Stomach smooth muscle (tissue), 2 donors: ENCODE measurements at regions not wholly inside any gene's neighbourhood (a gene's known extent, or its start where the extent isn't known, plus 50 kb on each side); places are given as distances from the start of the nearest gene placed in this dataset.
A peak's percentile ranks its signal among the peaks of the same experiment; 100 is the strongest.

Experiments used
- H3K27ac ChIP-seq: one replicate; pipeline ENCODE4 v1.7.0; 2013; ENCODE audit warnings: mild to moderate bottlenecking, low read length, inconsistent platforms
- H3K27me3 ChIP-seq, 2 donors: one replicate each; pipeline ENCODE4 v1.7.0; 2013; ENCODE audit warnings: low read length in 2 of 2; ENCODE audit not compliant: insufficient read depth in 2 of 2, control insufficient read depth in 1 of 2
- H3K36me3 ChIP-seq, 2 donors: one replicate each; pipeline ENCODE4 v1.7.0; 2013; ENCODE audit warnings: low read length in 2 of 2; ENCODE audit not compliant: control insufficient read depth in 2 of 2, insufficient read depth in 2 of 2
- H3K4me1 ChIP-seq: one replicate; pipeline ENCODE4 v1.7.0; 2013; ENCODE audit warnings: low read length; ENCODE audit not compliant: control insufficient read depth, insufficient read depth
- H3K4me3 ChIP-seq, 2 donors: one replicate each; pipeline ENCODE4 v1.7.0; 2013; ENCODE audit warnings: low read length in 2 of 2
- H3K9ac ChIP-seq, 2 donors: one replicate each; pipeline ENCODE4 v1.7.0; 2013; ENCODE audit warnings: low read length in 2 of 2, mild to moderate bottlenecking in 1 of 2
- H3K9me3 ChIP-seq, 2 donors: one replicate each; pipeline ENCODE4 v1.7.0; 2013; ENCODE audit warnings: low read length in 2 of 2; ENCODE audit not compliant: control insufficient read depth in 2 of 2
- donor health status: healthy.
- donor health status: Pancreatic carcinoma.

DNA sequence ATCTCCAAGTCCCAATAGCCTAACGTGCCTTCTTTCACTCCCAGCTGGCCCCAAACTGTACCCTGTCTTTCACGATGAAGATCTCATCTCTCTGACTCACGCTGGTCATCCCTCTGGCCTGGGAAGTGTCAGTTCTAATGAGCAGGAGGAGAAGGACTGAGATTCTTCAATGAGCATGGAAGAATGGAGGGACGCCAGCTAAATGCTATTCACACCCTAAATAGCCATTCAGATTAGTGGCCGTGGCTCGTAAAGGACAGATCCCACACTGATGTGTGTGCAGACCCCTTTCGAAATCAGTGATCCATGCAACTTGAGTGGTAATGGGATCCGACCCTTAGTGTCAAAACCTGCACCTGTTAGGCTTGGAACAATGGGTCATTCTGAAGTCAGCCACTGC is 75.9 kb upstream of the SMYD2 start:
- no peak overlapping the region for H3K27ac ChIP-seq
- H3K9me3 ChIP-seq: no peaks in the 10 kb centered on the region
- no peak overlapping the region for H3K9ac ChIP-seq
- H3K36me3 ChIP-seq: no peaks in the 10 kb centered on the region
- no peaks in the 10 kb centered on the region for H3K27me3 ChIP-seq
- no peak overlapping the region for H3K4me3 ChIP-seq
- no peaks in the 10 kb centered on the region for H3K4me1 ChIP-seq

DNA sequence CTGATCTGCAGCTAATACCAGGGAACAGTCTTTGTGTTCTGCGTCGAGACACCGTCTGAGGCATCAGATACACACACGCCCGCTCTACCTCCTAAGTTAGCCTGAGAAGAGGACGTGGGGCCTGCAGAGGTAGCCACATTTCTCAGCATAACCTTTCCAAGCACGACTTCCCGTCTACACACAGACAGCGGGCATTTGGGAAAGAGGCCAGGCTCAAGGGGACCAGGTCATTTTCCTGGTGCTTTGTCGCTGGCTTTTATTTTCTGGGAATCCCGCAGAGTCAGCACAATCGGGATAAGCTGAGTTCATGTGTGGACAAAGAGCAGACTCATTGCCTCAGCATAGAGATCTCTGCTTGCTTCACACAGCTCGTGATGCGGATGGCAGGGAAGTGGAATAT is 72.5 kb upstream of the SMYD2 start:
- Histone ChIP-seq H3K4me1 (no peaks in the 10 kb centered on the region), H3K4me3 (no peak overlapping the region), H3K27me3 (peaks cover under 1 to 2% of the 10 kb centered on the region in 2 donors), H3K27ac (no peak overlapping the region), H3K36me3 (no peaks in the 10 kb centered on the region), H3K9me3 (no peaks in the 10 kb centered on the region), H3K9ac (no peak overlapping the region)

DNA sequence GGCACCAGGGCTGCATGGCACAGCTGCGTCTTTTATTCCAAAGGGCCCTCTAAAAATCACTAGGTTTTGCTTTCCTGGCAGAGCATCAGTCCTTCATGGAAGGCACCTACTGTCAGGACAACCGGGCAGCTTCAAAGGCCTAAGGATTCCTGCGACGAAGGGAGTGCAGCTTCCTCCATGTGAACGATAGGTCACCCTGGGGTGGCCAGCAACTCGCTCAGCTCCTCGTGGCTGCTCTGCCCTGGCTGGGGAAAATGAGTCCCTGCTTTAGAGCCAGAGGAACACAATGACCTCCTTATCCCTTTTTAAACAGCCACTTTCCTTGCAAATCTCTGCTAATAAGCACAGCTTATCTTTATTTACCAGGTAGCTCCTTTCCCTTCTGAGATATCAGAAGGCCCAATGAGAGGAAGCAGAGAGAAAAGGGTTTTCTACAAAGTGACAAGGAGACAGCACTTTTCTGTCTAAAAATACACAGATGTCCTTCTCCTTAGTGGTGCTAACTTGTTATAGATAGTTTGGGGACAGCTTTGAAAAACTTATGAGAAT is 71.6 kb upstream of the SMYD2 start:
- Histone ChIP-seq H3K9me3 (no peaks in the 10 kb centered on the region), H3K4me1 (peaks cover 4% of the 10 kb centered on the region), H3K27ac (no peak overlapping the region), H3K9ac (no peak overlapping the region), H3K36me3 (no peaks in the 10 kb centered on the region), H3K4me3 (no peak overlapping the region), H3K27me3 (peaks cover 2 to 4% of the 10 kb centered on the region in 2 donors)

DNA sequence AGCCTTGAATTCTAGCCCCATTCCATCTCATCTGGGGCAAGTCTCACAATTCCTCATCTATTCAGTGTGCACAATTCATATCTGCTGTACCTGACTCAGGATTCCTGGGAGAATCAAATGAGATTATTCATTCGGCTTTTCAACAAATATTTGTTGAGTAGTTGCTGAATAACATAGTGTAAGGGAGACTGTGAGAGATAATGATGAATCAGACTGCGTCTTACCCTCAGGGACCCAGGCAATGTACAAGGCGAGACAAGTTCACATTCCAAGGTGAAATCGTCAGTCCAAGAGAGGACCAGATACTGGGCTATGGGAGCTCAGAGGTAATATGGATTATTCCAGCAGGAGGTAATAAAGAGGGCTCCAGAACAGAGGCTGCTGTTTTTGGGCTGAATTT is 67.8 kb upstream of the SMYD2 start:
- no peaks in the 10 kb centered on the region for H3K9me3 ChIP-seq

DNA sequence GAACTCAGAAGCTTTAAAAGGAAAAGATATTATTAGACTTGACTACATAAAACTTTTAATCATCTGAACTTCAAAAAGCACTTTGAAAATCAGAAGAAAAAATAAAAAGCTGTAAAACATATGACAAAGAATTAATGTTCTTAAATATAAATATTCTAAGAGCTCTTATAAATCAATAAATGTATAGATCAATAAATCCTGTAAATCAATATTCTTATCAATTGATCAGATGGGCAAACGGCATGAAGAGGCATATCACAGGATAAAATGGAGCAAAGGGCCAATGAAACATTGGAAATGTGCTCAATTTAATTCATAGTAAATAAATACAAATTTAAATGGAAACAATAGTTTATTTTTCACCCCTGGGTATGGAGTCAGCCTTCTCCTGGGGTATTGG is 66.1 kb upstream of the SMYD2 start:
- Histone ChIP-seq H3K27me3 (peaks cover 2 to 12% of the 10 kb centered on the region in 2 donors), H3K4me1 (peaks cover 6% of the 10 kb centered on the region), H3K27ac (no peak overlapping the region), H3K9me3 (no peaks in the 10 kb centered on the region), H3K4me3 (no peak overlapping the region), H3K9ac (no peak overlapping the region), H3K36me3 (no peaks in the 10 kb centered on the region)

More for the DNA sequence above, 67.8 kb upstream of the SMYD2 start:
- Histone ChIP-seq H3K36me3 (no peaks in the 10 kb centered on the region), H3K4me1 (peaks cover 6% of the 10 kb centered on the region), H3K27me3 (peaks cover 2 to 10% of the 10 kb centered on the region in 2 donors), H3K4me3 (no peak overlapping the region), H3K9ac (no peak overlapping the region), H3K27ac (no peak overlapping the region)

DNA sequence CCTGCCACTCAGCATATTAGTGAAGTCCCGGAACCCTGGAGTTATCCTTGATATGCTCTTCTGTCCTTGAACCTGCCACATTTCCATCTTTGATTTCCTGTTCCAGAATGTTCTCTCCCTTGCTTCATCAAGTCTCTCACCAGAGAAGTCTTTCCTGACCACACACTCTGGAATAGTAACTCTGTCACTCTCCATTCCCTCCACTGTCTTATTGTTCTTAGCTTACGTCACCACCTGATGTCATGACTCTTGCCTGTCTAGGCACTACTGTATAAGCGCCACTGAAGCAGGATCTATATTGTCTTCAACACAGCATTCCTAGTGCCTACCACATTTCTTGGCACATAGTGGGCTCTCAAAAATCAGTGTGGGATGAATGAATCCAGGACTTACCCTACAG is 65.4 kb upstream of the SMYD2 start:
- Histone ChIP-seq H3K27ac (no peak overlapping the region), H3K4me3 (no peak overlapping the region), H3K27me3 (peaks cover 2 to 15% of the 10 kb centered on the region in 2 donors), H3K9ac (no peak overlapping the region), H3K9me3 (no peaks in the 10 kb centered on the region), H3K36me3 (no peaks in the 10 kb centered on the region), H3K4me1 (peaks cover 6% of the 10 kb centered on the region)

DNA sequence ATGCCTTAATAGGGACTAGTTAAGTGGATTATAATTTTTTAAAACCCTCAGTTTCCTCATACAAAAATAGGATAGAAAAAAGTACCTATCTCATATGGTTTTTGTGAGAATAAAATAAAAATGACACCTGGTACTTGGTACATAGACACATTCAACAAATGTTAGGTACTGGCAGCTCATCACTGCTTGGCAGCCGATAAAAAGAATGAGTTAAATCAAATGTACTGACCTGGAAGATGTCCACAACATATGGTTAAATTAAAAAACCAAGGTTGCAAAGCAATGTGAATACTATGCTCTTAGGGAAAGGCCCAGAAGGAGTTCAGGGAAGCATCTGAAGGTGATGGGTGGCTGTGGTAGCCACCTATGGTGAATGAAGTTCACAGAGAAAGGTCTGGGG is 64.9 kb upstream of the SMYD2 start:
- Histone ChIP-seq H3K9me3 (no peaks in the 10 kb centered on the region), H3K36me3 (no peaks in the 10 kb centered on the region), H3K27me3 (peaks cover 2 to 15% of the 10 kb centered on the region in 2 donors), H3K9ac (no peak overlapping the region), H3K4me1 (peaks cover 6% of the 10 kb centered on the region), H3K4me3 (no peak overlapping the region), H3K27ac (no peak overlapping the region)

DNA sequence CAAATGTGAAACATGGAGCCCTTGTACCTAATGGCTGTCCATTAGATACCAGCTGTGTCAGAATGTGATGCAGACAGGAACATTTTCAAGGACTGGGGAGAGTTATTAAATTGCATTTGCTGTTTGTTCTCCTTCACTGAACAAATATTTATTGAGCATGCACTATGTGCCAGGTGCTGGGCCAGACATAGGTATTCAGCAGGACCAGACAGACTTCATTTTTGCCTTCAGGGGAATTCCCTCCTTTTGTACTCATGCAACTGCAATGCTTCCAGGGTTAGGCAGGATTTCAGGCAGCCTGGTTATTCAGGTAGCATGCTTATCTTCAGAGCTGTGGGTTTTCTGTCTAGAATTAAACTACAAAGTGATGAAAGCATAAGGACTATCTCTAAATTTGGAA is 64.2 kb upstream of the SMYD2 start:
- H3K27ac ChIP-seq: no peak overlapping the region
- H3K4me1 ChIP-seq: peaks cover 6% of the 10 kb centered on the region
- H3K27me3 ChIP-seq: peaks cover 0 to 15% of the 10 kb centered on the region in 2 donors
- H3K9me3 ChIP-seq: no peaks in the 10 kb centered on the region
- no peaks in the 10 kb centered on the region for H3K36me3 ChIP-seq
- H3K9ac ChIP-seq: no peak overlapping the region
- no peak overlapping the region for H3K4me3 ChIP-seq

DNA sequence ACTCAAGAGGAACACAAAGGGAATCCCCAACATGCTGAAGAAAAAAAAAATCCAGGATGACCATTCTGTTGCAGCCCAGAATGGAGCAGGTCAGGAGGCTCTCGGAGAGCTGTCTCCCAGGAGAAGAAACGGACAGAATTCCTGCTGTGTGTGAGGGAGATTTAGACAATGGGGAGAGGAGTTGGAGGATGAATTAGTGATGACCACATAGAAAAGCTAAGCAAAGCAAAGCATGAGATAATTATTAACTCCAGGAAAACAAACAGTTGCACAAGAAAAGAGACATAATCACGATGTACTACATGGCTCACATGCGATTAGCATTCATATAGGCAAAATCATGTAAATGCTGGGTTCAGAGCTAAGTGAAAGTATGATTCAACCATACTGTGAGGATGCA is 61.1 kb upstream of the SMYD2 start:
- Histone ChIP-seq H3K9ac (no peak overlapping the region), H3K27ac (no peak overlapping the region), H3K4me1 (peaks cover 5% of the 10 kb centered on the region), H3K4me3 (no peak overlapping the region), H3K9me3 (no peaks in the 10 kb centered on the region), H3K36me3 (no peaks in the 10 kb centered on the region), H3K27me3 (peaks cover 3 to 11% of the 10 kb centered on the region in 2 donors)

DNA sequence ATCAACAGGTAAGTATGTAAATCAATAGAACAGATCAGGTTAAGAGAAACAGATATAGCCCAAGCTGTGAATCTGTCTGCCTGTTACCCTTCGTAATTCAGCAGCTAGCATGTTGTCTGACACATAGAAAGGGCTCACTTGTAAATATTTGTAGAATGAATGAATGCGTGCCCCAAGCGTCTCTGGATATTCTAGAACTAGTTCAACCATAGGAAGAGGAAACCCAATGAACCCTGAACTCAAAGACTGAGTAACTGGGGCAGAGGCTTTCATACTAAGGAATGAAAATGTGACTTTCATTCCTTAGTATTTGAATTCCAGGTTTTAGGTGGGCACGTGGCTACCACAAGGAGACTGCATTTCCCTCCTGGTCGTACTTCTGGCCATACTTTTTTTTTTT is 60.1 kb upstream of the SMYD2 start:
- H3K4me1 ChIP-seq: peaks cover 5% of the 10 kb centered on the region

DNA sequence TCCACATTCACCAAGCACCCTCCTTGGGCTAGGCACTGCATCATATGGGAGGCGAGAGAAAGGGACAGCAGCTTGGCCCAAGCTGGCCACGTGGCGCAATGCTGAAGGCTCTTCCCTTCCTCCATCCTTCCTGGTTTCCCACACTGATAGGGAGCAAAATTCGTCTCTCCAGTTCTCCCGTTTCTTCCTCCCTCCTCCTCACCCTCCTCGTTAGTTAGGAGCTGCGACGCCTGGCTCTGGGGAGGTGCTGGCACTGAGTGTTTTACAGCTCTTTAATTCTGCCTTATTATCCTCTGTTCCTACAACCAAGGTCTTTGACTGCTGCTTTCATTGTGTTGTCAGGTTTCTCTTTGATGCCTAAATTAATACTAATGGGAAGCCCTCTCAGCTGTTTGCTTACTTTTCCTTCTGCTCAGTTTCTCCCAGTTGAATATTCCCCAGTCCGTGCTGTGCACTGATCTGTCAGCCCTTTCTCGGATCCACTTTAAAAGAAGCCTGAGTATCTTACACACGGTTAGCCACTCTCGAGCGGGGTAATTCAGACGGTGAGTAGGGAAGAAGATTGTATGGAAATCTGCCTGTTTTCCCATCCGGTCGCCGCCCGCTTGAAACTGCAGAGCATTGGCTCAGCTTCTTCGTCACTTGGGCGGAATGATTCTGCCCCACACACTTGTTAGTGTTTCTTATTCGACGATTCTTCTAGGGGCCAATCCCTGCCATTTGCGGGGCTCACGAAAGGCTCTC is 56.2 kb upstream of the SMYD2 start:
- H3K4me1 ChIP-seq: peaks cover 5% of the 10 kb centered on the region
- H3K9ac ChIP-seq: peak overlapping the region in 1 of 2 donors; percentile 51
- H3K27ac ChIP-seq: no peak overlapping the region
- H3K4me3 ChIP-seq: peak overlapping the region; percentile 35 to 72
- no peaks in the 10 kb centered on the region for H3K36me3 ChIP-seq
- H3K9me3 ChIP-seq: no peaks in the 10 kb centered on the region
- H3K27me3 ChIP-seq: peaks cover 4 to 6% of the 10 kb centered on the region in 2 donors

More for the DNA sequence above, 60.1 kb upstream of the SMYD2 start:
- peaks cover 6 to 11% of the 10 kb centered on the region in 2 donors for H3K27me3 ChIP-seq
- no peak overlapping the region for H3K9ac ChIP-seq
- no peak overlapping the region for H3K27ac ChIP-seq
- no peak overlapping the region for H3K4me3 ChIP-seq
- no peaks in the 10 kb centered on the region for H3K9me3 ChIP-seq
- no peaks in the 10 kb centered on the region for H3K36me3 ChIP-seq
